ENCODE measurements at regions not wholly inside any gene's neighbourhood (a gene's known extent, or its start where the extent isn't known, plus 50 kb on each side); places are given as distances from the start of the nearest gene placed in this dataset.

DNA sequence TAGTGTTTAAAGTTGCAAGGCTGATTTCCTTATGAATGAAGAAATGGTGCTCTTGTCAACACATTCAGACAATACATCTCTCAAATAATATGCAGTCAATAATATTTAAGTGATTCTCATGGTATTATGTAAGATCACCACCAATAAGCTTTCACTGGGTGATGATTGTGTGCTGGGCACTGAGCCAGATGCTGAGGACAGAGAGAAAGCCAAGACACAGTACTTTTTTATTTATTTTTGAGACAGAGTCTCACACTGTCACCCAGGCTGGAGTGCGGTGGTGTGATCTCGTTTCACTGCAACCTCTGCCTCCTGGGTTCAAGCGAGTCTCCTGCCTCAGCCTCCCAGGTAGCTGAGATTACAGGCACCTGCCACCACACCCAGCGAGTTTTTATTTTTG lies 130.6 kb upstream of the LSM8 start:
- no peak overlapping the region for H3K27ac Mint-ChIP-seq
- Histone ChIP-seq H3K4me1 (ENCODE audit: control insufficient read depth in 2 of 2, insufficient read depth in 2 of 2, low read length in 2 of 2) (no peaks in the 10 kb centered on the region), H3K27ac (ENCODE audit: low read depth, low read length) (no peak overlapping the region), H3K4me3 (ENCODE audit: low read length) (no peak overlapping the region), H3K9me3 (ENCODE audit: control insufficient read depth in 2 of 3, low read length in 3 of 3) (no peaks in the 10 kb centered on the region), H3K36me3 (ENCODE audit: control insufficient read depth in 2 of 3, insufficient read depth in 3 of 3, low read length in 3 of 3) (no peaks in the 10 kb centered on the region), H3K27me3 (ENCODE audit: control insufficient read depth in 2 of 2, insufficient read depth in 2 of 2, low read length in 2 of 2) (no peaks in the 10 kb centered on the region)
- H3K27me3 Mint-ChIP-seq = peaks cover 0 to 9% (median 4%) of the 10 kb centered on the region in 5 donors
- ChIA-PET POLR2A (no interaction called here), CTCF (no interaction called here)
- ATAC-seq (no peak), DNase-seq (no peak)
- peaks cover 0 to 1% (median 0%) of the 10 kb centered on the region in 11 donors for H3K9me3 Mint-ChIP-seq
- intact Hi-C loops (cut with micrococcal nuclease) = no loop called here
- no peaks in the 10 kb centered on the region for H3K4me1 Mint-ChIP-seq
- no peak overlapping the region for H3K4me3 Mint-ChIP-seq
- no peaks in the 10 kb centered on the region for H3K36me3 Mint-ChIP-seq

DNA sequence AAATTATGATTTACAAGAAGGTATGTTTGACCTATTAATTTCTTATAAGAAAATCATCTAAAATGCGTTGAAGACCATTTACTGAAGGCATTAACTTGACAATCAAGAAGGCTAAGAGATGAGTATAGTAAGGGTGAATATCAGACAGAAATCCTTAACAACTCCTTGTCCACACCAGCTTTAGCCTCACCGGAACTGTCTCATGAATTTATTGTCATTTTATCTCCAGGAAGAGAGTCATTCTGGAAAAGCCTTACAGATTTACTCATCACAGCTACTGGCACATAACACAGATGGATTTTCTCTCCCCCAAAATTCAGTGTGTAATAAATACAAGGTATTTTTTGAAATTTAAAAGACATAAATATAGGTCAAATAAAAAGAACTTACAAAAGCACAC lies 129.4 kb upstream of the LSM8 start:
- peaks cover 0 to 4% (median 0%) of the 10 kb centered on the region in 11 donors for H3K9me3 Mint-ChIP-seq
- peaks cover 0 to 9% (median 4%) of the 10 kb centered on the region in 5 donors for H3K27me3 Mint-ChIP-seq
- Histone ChIP-seq H3K27ac (ENCODE audit: low read depth, low read length) (no peak overlapping the region), H3K4me1 (ENCODE audit: control insufficient read depth in 2 of 2, insufficient read depth in 2 of 2, low read length in 2 of 2) (no peaks in the 10 kb centered on the region), H3K36me3 (ENCODE audit: control insufficient read depth in 2 of 3, insufficient read depth in 3 of 3, low read length in 3 of 3) (no peaks in the 10 kb centered on the region), H3K4me3 (ENCODE audit: low read length) (no peak overlapping the region), H3K27me3 (ENCODE audit: control insufficient read depth in 2 of 2, insufficient read depth in 2 of 2, low read length in 2 of 2) (no peaks in the 10 kb centered on the region), H3K9me3 (ENCODE audit: control insufficient read depth in 2 of 3, low read length in 3 of 3) (no peaks in the 10 kb centered on the region)
- H3K4me1 Mint-ChIP-seq = no peaks in the 10 kb centered on the region
- intact Hi-C loops (cut with micrococcal nuclease) = no loop called here
- DNase-seq = no peak
- ChIA-PET POLR2A (no interaction called here), CTCF (no interaction called here)
- no peak overlapping the region for H3K27ac Mint-ChIP-seq
- H3K4me3 Mint-ChIP-seq = no peak overlapping the region
- ATAC-seq = no peak
- H3K36me3 Mint-ChIP-seq = no peaks in the 10 kb centered on the region

DNA sequence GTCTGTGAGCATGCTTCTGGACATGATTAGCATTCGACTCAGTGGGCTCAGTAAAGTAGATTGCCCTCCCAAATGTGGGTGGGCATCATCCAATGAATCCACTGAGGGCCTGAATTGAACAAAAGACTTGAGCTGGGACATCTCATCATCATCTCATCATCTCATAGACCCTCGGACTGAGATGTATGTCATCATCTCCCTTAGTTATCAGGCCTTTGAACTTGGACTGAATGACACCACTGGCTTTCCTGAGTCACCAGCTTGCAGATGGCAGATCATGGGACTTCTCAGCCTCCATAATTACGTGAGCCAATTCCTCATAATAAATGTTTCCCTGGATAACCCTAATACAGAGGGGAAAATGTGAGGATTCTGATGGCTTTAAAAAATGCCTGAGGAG lies 128.3 kb upstream of the LSM8 start:
- Mint-ChIP-seq H3K27ac (no peak overlapping the region), H3K36me3 (no peaks in the 10 kb centered on the region), H3K4me1 (no peaks in the 10 kb centered on the region), H3K4me3 (no peak overlapping the region), H3K27me3 (peaks cover 2 to 14% (median 4%) of the 10 kb centered on the region in 5 donors), H3K9me3 (peaks cover 0 to 4% (median 0%) of the 10 kb centered on the region in 11 donors)
- H3K36me3 ChIP-seq (ENCODE audit: control insufficient read depth in 2 of 3, insufficient read depth in 3 of 3, low read length in 3 of 3) = no peaks in the 10 kb centered on the region
- H3K27ac ChIP-seq (ENCODE audit: low read depth, low read length) = no peak overlapping the region
- ChIA-PET POLR2A (no interaction called here), CTCF (no interaction called here)
- intact Hi-C loops (cut with micrococcal nuclease) = no loop called here
- DNase-seq (no peak), ATAC-seq (no peak)
- H3K4me3 ChIP-seq (ENCODE audit: low read length) = no peak overlapping the region
- H3K27me3 ChIP-seq (ENCODE audit: control insufficient read depth in 2 of 2, insufficient read depth in 2 of 2, low read length in 2 of 2) = no peaks in the 10 kb centered on the region
- H3K4me1 ChIP-seq (ENCODE audit: control insufficient read depth in 2 of 2, insufficient read depth in 2 of 2, low read length in 2 of 2) = no peaks in the 10 kb centered on the region
- H3K9me3 ChIP-seq (ENCODE audit: control insufficient read depth in 2 of 3, low read length in 3 of 3) = no peaks in the 10 kb centered on the region

DNA sequence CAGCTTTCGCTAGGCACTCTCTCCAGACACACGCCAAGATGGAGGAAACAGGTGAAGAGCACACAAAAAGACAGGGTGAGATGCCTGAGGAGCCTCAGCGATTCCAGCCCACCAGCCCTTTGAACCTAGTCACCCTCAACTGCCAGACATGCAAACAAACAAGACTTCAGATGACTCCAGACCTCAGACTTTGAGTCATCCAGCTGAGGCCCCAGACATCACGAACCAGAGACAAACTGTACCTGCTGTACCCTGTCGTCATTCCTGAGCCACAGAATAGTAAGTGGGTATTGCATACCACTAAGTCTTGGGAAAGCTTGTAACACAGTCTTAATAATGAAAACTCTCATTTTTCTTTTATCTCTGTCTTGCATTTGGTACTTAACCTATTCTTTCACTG lies 126.6 kb upstream of the LSM8 start:
- DNase-seq = no peak
- no peak overlapping the region for H3K27ac ChIP-seq (ENCODE audit: low read depth, low read length)
- Mint-ChIP-seq H3K9me3 (peaks cover 0 to 4% (median 0%) of the 10 kb centered on the region in 11 donors), H3K27me3 (peaks cover under 1 to 16% (median 4%) of the 10 kb centered on the region in 5 donors), H3K27ac (no peak overlapping the region), H3K4me3 (no peak overlapping the region), H3K36me3 (no peaks in the 10 kb centered on the region), H3K4me1 (no peaks in the 10 kb centered on the region)
- no peak for ATAC-seq
- H3K27me3 ChIP-seq (ENCODE audit: control insufficient read depth in 2 of 2, insufficient read depth in 2 of 2, low read length in 2 of 2) = no peaks in the 10 kb centered on the region
- CTCF ChIA-PET = interaction anchor here (0.6 kb wide), 1 partner anchor 41 kb away, joined by 3 read pairs; no protein-coding TSS in a partner anchor
- no peak overlapping the region for H3K4me3 ChIP-seq (ENCODE audit: low read length)
- no peaks in the 10 kb centered on the region for H3K36me3 ChIP-seq (ENCODE audit: control insufficient read depth in 2 of 3, insufficient read depth in 3 of 3, low read length in 3 of 3)
- H3K9me3 ChIP-seq (ENCODE audit: control insufficient read depth in 2 of 3, low read length in 3 of 3) = no peaks in the 10 kb centered on the region
- no peaks in the 10 kb centered on the region for H3K4me1 ChIP-seq (ENCODE audit: control insufficient read depth in 2 of 2, insufficient read depth in 2 of 2, low read length in 2 of 2)
- intact Hi-C loops (cut with micrococcal nuclease) = no loop called here
- POLR2A ChIA-PET = no interaction called here

DNA sequence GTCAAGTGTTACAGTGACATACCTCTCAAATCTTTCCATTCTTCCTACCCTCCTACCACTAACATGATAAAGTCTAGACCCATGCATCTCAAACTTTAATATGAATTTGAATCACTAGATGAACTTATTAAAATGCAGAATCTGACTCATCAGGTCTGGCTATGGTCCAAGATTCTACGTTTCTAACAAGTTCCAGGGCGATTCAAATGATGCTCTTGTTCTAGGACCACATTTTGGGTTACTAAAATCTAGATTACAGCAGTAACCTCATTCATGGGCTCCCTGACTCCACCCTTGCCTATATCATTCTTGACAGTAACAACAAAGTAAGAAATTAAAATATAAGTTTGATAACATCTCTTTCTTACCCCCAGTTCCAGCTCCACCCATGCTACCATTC lies 124.8 kb upstream of the LSM8 start:
- H3K27me3 ChIP-seq (ENCODE audit: control insufficient read depth in 2 of 2, insufficient read depth in 2 of 2, low read length in 2 of 2) = no peaks in the 10 kb centered on the region
- Mint-ChIP-seq H3K36me3 (no peaks in the 10 kb centered on the region), H3K9me3 (peaks cover 0 to 4% (median 0%) of the 10 kb centered on the region in 11 donors), H3K27me3 (peaks cover 0 to 16% (median 1%) of the 10 kb centered on the region in 5 donors), H3K27ac (no peak overlapping the region), H3K4me1 (no peaks in the 10 kb centered on the region), H3K4me3 (no peak overlapping the region)
- intact Hi-C loops (cut with micrococcal nuclease) = no loop called here
- H3K4me1 ChIP-seq (ENCODE audit: control insufficient read depth in 2 of 2, insufficient read depth in 2 of 2, low read length in 2 of 2) = no peaks in the 10 kb centered on the region
- no peak overlapping the region for H3K4me3 ChIP-seq (ENCODE audit: low read length)
- H3K9me3 ChIP-seq (ENCODE audit: control insufficient read depth in 2 of 3, low read length in 3 of 3) = no peaks in the 10 kb centered on the region
- ATAC-seq (no peak), DNase-seq (no peak)
- H3K36me3 ChIP-seq (ENCODE audit: control insufficient read depth in 2 of 3, insufficient read depth in 3 of 3, low read length in 3 of 3) = no peaks in the 10 kb centered on the region
- ChIA-PET POLR2A (no interaction called here), CTCF (no interaction called here)
- H3K27ac ChIP-seq (ENCODE audit: low read depth, low read length) = no peak overlapping the region

DNA sequence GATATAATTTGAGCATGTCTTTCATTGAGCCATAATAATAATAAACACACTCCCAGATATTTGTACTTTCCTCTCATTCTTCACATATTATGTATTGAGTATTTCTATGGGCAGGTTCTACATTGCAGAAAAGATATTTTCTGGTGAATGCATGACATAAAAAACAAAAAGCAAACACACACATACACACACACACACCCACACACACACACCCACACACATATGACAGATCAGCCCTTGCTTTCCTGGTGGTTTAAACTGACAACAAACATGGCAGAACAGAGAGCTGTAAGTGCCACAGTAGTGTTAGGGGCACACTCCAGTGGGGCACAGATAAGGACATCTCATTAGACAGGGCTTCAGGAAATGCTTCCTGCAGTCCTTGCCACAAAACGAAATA lies 123.3 kb upstream of the LSM8 start:
- Mint-ChIP-seq H3K36me3 (no peaks in the 10 kb centered on the region), H3K27me3 (peaks cover 0 to 16% (median 5%) of the 10 kb centered on the region in 5 donors), H3K4me1 (no peaks in the 10 kb centered on the region), H3K4me3 (no peak overlapping the region), H3K9me3 (peaks cover 0 to 4% (median 0%) of the 10 kb centered on the region in 11 donors), H3K27ac (no peak overlapping the region)
- no peaks in the 10 kb centered on the region for H3K9me3 ChIP-seq (ENCODE audit: control insufficient read depth in 2 of 3, low read length in 3 of 3)
- H3K4me1 ChIP-seq (ENCODE audit: control insufficient read depth in 2 of 2, insufficient read depth in 2 of 2, low read length in 2 of 2) = no peaks in the 10 kb centered on the region
- POLR2A ChIA-PET = no interaction called here
- no peaks in the 10 kb centered on the region for H3K36me3 ChIP-seq (ENCODE audit: control insufficient read depth in 2 of 3, insufficient read depth in 3 of 3, low read length in 3 of 3)
- H3K27ac ChIP-seq (ENCODE audit: low read depth, low read length) = no peak overlapping the region
- intact Hi-C loops (cut with micrococcal nuclease) = no loop called here
- ATAC-seq = no peak
- no peak overlapping the region for H3K4me3 ChIP-seq (ENCODE audit: low read length)
- CTCF ChIA-PET = no interaction called here
- no peak for DNase-seq
- no peaks in the 10 kb centered on the region for H3K27me3 ChIP-seq (ENCODE audit: control insufficient read depth in 2 of 2, insufficient read depth in 2 of 2, low read length in 2 of 2)

DNA sequence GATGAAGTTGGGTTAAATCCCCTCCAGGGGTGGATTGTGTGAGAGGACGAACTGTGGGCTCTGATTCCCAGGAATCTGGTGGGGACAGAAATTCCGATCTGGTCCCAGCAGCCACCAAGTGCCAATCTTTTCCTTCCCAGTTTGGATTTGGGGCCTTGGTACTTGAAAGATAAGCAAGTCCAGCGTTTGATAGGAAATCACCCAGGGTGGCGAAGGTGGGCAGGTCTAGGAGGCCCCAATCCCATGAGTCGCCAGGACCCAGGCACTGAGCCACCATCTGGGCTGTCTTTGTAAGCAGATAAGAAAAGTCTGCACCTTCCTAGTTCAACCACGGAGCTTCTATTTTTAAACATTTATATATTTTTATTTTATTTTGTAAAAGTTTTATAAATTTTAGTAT lies 122.6 kb upstream of the LSM8 start:
- no peaks in the 10 kb centered on the region for H3K36me3 ChIP-seq (ENCODE audit: control insufficient read depth in 2 of 3, insufficient read depth in 3 of 3, low read length in 3 of 3)
- Mint-ChIP-seq H3K27ac (no peak overlapping the region), H3K4me3 (no peak overlapping the region), H3K9me3 (peaks cover 0 to 4% (median 0%) of the 10 kb centered on the region in 11 donors), H3K36me3 (no peaks in the 10 kb centered on the region), H3K27me3 (peaks cover 0 to 16% (median 5%) of the 10 kb centered on the region in 5 donors), H3K4me1 (no peaks in the 10 kb centered on the region)
- CTCF ChIA-PET = no interaction called here
- no peaks in the 10 kb centered on the region for H3K9me3 ChIP-seq (ENCODE audit: control insufficient read depth in 2 of 3, low read length in 3 of 3)
- no peak for DNase-seq
- intact Hi-C loops (cut with micrococcal nuclease) = no loop called here
- H3K4me3 ChIP-seq (ENCODE audit: low read length) = no peak overlapping the region
- H3K27ac ChIP-seq (ENCODE audit: low read depth, low read length) = no peak overlapping the region
- no peak for ATAC-seq
- H3K4me1 ChIP-seq (ENCODE audit: control insufficient read depth in 2 of 2, insufficient read depth in 2 of 2, low read length in 2 of 2) = no peaks in the 10 kb centered on the region
- H3K27me3 ChIP-seq (ENCODE audit: control insufficient read depth in 2 of 2, insufficient read depth in 2 of 2, low read length in 2 of 2) = no peaks in the 10 kb centered on the region
- POLR2A ChIA-PET = no interaction called here

Data from naive thymus-derived CD4-positive, alpha-beta T cell (primary cell).